ENCODE measurements at regions not wholly inside any gene's neighbourhood (a gene's known extent, or its start where the extent isn't known, plus 50 kb on each side); places are given as distances from the start of the nearest gene placed in this dataset.

DNA sequence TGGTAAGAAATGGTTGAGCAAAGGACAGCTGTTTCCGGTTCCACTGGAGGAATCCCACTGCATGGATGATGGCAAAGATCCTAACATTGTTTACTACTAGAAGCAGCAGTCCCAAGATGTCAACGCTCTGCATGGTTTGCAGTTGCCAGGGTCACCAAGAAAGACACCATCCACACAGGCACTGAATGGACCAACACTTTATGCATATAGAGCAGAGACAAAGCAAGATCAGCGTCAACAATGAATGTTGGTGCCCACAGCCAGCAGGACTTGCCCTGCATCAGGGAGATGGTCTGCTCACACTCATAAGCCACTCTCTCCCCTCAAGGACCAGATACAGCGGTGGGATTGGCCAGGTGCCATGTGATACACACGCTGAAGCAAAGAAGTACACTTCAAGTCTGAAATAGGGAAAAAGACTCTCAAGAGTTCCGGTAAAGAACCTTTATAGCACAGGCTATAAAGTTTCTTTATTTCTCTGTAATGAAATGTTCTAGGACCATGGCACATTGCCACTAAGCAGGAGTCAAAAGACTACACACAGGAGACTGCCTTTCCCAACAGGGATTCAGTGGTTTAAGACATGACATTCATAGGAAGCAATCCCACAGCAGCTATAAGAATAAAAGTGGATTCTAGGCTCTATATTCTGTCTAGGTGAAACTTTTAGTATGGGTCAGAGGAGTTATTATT lies 133.2 kb upstream of the EPHA4 start:
- no peak for TF ChIP-seq CTCF (IDR thresholded peaks at IDR 0.05; ENCODE audit: low read depth, low read length)
- no peak for TF ChIP-seq EZH2phosphoT487 (IDR thresholded peaks at IDR 0.05; ENCODE audit: low read depth)
